Natural killer cell (primary cell): ENCODE measurements at regions not wholly inside any gene's neighbourhood (a gene's known extent, or its start where the extent isn't known, plus 50 kb on each side); places are given as distances from the start of the nearest gene placed in this dataset.

ENCODE experiments used
- ATAC-seq, 3 donors: fragments of 150-1000 bp in 2 of 3; fragments of 200-7000 bp in 1 of 3; cut with Tn5 transposase; 1 replicate in 1 of 3; 2 replicates in 2 of 3; pipeline ENCODE4 v1.10.0; 2021; ENCODE audit warnings: mild to moderate bottlenecking in 2 of 3, moderate library complexity in 2 of 3
- DNase-seq, 2 donors: peaks; one replicate each; pipeline versions ENCODE4 v3.0.0 to v3.0.0-alpha.2; 2013 to 2021; ENCODE audit warnings: mixed read lengths in 1 of 2
- H3K27ac ChIP-seq: one replicate; pipeline ENCODE4 v1.5.1; 2013; ENCODE audit warnings: mild to moderate bottlenecking, low read length
- H3K27me3 ChIP-seq: one replicate; pipeline ENCODE4 v1.6.1; 2013; ENCODE audit warnings: low read length; ENCODE audit not compliant: control insufficient read depth, insufficient read depth
- H3K36me3 ChIP-seq: one replicate; pipeline ENCODE4 v1.6.1; 2013; ENCODE audit warnings: low read length; ENCODE audit not compliant: control insufficient read depth, insufficient read depth
- H3K4me1 ChIP-seq: one replicate; pipeline ENCODE4 v1.6.1; 2013; ENCODE audit warnings: low read length; ENCODE audit not compliant: control insufficient read depth, insufficient read depth
- H3K4me3 ChIP-seq: one replicate; pipeline ENCODE4 v1.5.1; 2013; ENCODE audit warnings: low read length
- H3K9me3 ChIP-seq: one replicate; pipeline ENCODE4 v1.6.1; 2013; ENCODE audit warnings: low read length; ENCODE audit not compliant: control insufficient read depth, insufficient read depth
- H3K27ac Mint-ChIP-seq, 2 donors: one replicate each; pipeline ENCODE4 v1.8.0; 2022; ENCODE audit warnings: mild to moderate bottlenecking in 2 of 2, mixed read lengths in 2 of 2, moderate library complexity in 1 of 2
- H3K27me3 Mint-ChIP-seq, 2 donors: one replicate each; pipeline ENCODE4 v1.8.0; 2022; ENCODE audit warnings: low read depth in 2 of 2, mixed read lengths in 2 of 2
- H3K36me3 Mint-ChIP-seq: one replicate; pipeline ENCODE4 v1.8.0; 2022; ENCODE audit warnings: mixed read lengths
- H3K4me1 Mint-ChIP-seq, 2 donors: one replicate each; pipeline ENCODE4 v1.8.0; 2022; ENCODE audit warnings: mixed read lengths in 2 of 2
- H3K4me3 Mint-ChIP-seq: one replicate; pipeline ENCODE4 v1.8.0; 2022; ENCODE audit warnings: mild to moderate bottlenecking, moderate library complexity, mixed read lengths
- H3K9me3 Mint-ChIP-seq, 2 donors: one replicate each; pipeline ENCODE4 v1.8.0; 2022; ENCODE audit warnings: mixed read lengths in 2 of 2
- WGBS: methylation state at CpG from one replicate; pipeline ENCODE4 v1.1.7; 2013; ENCODE audit warnings: missing lambda C conversion rate; ENCODE audit not compliant: insufficient coverage; 5-methylcytosine and 5-hydroxymethylcytosine counted together
- intact Hi-C: fragments of 100-400 bp; cut with micrococcal nuclease; formaldehyde crosslinking; loops from one replicate; pipeline ENCODE4 v1.14.2; 2022
- TF ChIP-seq, protein P1 (sequence below): fragments of 200-600 bp; IDR thresholded peaks from one replicate; pipeline ENCODE4 v1.8.0; 2022; ENCODE audit warnings: antibody characterized with exemption

DNA sequence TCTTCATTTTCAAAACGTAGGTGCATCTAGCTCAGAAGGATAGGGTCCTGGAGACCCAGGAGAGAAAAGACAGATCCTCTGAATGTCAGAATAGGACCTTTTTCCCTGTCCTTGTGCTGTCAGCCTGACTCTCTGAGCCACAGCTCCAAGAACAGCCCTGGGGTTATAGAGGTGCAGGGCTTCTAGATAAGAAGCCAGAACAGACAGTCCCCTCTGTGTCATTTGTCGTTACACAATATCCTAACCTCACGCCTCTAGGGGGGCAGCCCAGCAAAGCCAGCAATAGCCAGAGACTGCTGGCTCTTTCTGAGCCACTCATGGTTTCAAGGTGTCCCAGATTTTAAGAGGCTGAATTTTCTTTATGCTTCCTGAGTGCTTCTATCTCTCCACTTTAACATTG, 153.2 kb upstream of the THBS1 start:
- H3K9me3 ChIP-seq = no peaks in the 10 kb centered on the region
- no peak overlapping the region for H3K27ac ChIP-seq
- H3K27me3 ChIP-seq = peaks cover 18% of the 10 kb centered on the region
- H3K4me1 ChIP-seq = peaks cover 23% of the 10 kb centered on the region
- Mint-ChIP-seq H3K27me3 (peaks cover 39 to 44% of the 10 kb centered on the region in 2 donors), H3K9me3 (no peaks in the 10 kb centered on the region), H3K36me3 (no peaks in the 10 kb centered on the region), H3K4me3 (peak overlapping the region; percentile 80), H3K27ac (peak overlapping the region; percentile 85 to 90), H3K4me1 (peaks cover 25 to 26% of the 10 kb centered on the region in 2 donors)
- DNase-seq (peak in 1 of 2 donors; percentile 11), ATAC-seq (peak in 2 of 3 donors; percentile 32 to 66)
- H3K4me3 ChIP-seq = no peak overlapping the region
- WGBS = 7% methylated on average over 3 of the region's 3 CpGs
- no peaks in the 10 kb centered on the region for H3K36me3 ChIP-seq
- TF ChIP-seq, protein P1, sequence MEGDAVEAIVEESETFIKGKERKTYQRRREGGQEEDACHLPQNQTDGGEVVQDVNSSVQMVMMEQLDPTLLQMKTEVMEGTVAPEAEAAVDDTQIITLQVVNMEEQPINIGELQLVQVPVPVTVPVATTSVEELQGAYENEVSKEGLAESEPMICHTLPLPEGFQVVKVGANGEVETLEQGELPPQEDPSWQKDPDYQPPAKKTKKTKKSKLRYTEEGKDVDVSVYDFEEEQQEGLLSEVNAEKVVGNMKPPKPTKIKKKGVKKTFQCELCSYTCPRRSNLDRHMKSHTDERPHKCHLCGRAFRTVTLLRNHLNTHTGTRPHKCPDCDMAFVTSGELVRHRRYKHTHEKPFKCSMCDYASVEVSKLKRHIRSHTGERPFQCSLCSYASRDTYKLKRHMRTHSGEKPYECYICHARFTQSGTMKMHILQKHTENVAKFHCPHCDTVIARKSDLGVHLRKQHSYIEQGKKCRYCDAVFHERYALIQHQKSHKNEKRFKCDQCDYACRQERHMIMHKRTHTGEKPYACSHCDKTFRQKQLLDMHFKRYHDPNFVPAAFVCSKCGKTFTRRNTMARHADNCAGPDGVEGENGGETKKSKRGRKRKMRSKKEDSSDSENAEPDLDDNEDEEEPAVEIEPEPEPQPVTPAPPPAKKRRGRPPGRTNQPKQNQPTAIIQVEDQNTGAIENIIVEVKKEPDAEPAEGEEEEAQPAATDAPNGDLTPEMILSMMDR = no peak
- intact Hi-C loops = loop anchor here (2.0 to 5.0 kb wide), 2 partner anchors 65 to 197 kb away; no protein-coding TSS in a partner anchor

- H3K36me3 ChIP-seq = no peaks in the 10 kb centered on the region
- Mint-ChIP-seq H3K27me3 (peaks cover 50 to 64% of the 10 kb centered on the region in 2 donors), H3K4me3 (no peak overlapping the region), H3K36me3 (no peaks in the 10 kb centered on the region), H3K9me3 (no peaks in the 10 kb centered on the region), H3K4me1 (peaks cover 25 to 26% of the 10 kb centered on the region in 2 donors), H3K27ac (no peak overlapping the region)
- peaks cover 23% of the 10 kb centered on the region for H3K4me1 ChIP-seq
- peaks cover 25% of the 10 kb centered on the region for H3K27me3 ChIP-seq
- intact Hi-C loops = loop anchor here (5.0 kb wide), 1 partner anchor 62 kb away; no protein-coding TSS in a partner anchor
- ATAC-seq = no peak
- H3K4me3 ChIP-seq = no peak overlapping the region
- H3K27ac ChIP-seq = no peak overlapping the region
- H3K9me3 ChIP-seq = no peaks in the 10 kb centered on the region
- 62% methylated on average over 3 of the region's 3 CpGs for WGBS
- no peak for DNase-seq
- TF ChIP-seq, protein P1 = no peak
These were observed 151.0 kb upstream of the THBS1 start for GRCh38 chr15:39429898-39430357.

GRCh38 chr15:39430389-39430788, 150.5 kb upstream of the THBS1 start:
- Mint-ChIP-seq H3K4me3 (no peak overlapping the region), H3K4me1 (peaks cover 25 to 26% of the 10 kb centered on the region in 2 donors), H3K27ac (no peak overlapping the region), H3K36me3 (no peaks in the 10 kb centered on the region), H3K27me3 (peaks cover 50 to 64% of the 10 kb centered on the region in 2 donors), H3K9me3 (no peaks in the 10 kb centered on the region)
- TF ChIP-seq, protein P1 = no peak
- 52% methylated on average over 2 of the region's 3 CpGs for WGBS
- intact Hi-C loops = no loop called here
- H3K4me1 ChIP-seq = peaks cover 23% of the 10 kb centered on the region
- ATAC-seq (no peak), DNase-seq (no peak)
- H3K36me3 ChIP-seq = no peaks in the 10 kb centered on the region
- H3K27ac ChIP-seq = no peak overlapping the region
- peaks cover 25% of the 10 kb centered on the region for H3K27me3 ChIP-seq
- no peaks in the 10 kb centered on the region for H3K9me3 ChIP-seq
- no peak overlapping the region for H3K4me3 ChIP-seq

DNA sequence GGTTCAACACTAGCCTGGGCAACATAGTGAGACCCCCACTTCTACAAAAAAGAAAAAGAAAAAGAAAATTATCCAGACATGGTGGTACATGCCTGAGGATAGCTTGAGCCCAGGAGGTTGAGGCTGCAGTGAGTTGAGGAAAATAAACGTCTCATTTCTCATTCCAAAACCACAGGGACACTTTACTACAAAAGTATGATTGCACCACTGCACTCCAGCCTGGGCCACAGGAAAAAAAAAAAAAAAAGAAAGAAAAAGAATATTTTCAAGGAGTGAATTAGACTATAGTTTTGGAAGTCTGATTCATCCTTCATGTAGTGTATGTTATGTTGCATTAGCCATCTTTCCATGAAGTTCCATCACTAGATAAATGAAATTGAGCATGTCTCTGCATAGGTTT, 149.5 kb upstream of the THBS1 start:
- Mint-ChIP-seq H3K9me3 (no peaks in the 10 kb centered on the region), H3K4me1 (peaks cover 25 to 26% of the 10 kb centered on the region in 2 donors), H3K4me3 (no peak overlapping the region), H3K27ac (no peak overlapping the region), H3K36me3 (no peaks in the 10 kb centered on the region), H3K27me3 (peaks cover 55 to 74% of the 10 kb centered on the region in 2 donors)
- Histone ChIP-seq H3K27me3 (peaks cover 25% of the 10 kb centered on the region), H3K4me3 (no peak overlapping the region), H3K9me3 (no peaks in the 10 kb centered on the region), H3K27ac (no peak overlapping the region), H3K36me3 (no peaks in the 10 kb centered on the region), H3K4me1 (peaks cover 21% of the 10 kb centered on the region)
- intact Hi-C loops = no loop called here
- WGBS = no CpG with 5 or more reads among the region's 1 CpG
- ATAC-seq (no peak), DNase-seq (no peak)
- TF ChIP-seq, protein P1 = no peak
